ENCODE measurements at regions not wholly inside any gene's neighbourhood (a gene's known extent, or its start where the extent isn't known, plus 50 kb on each side); places are given as distances from the start of the nearest gene placed in this dataset.
A peak's percentile ranks its signal among the peaks of the same experiment; 100 is the strongest.
"Not testable (repeated sequence)": the region's sequence is repeated elsewhere in the genome, so short reads cannot be mapped to it uniquely, and the experiment has no call there.

DNA sequence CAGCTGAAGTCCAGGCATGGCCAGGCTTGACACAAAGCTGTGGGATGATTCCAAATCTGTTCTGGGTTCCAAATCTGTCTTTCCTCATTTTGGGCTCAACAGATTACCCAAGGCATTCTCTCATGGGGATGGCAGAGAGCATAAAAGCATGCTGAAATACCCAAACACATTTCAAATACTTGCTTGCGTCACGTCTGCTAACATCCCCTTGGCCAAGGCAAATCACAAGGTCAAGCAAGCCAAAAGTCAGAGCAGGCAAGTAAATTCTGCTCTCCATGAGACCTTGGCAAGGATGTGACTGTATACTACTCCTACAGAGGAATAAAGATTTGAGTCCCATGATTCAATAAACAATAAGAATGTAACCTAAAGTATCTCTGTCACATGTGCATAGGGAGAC is 306.7 kb downstream of the EPB41L4A start:
- DNase-seq, result no peak

DNA sequence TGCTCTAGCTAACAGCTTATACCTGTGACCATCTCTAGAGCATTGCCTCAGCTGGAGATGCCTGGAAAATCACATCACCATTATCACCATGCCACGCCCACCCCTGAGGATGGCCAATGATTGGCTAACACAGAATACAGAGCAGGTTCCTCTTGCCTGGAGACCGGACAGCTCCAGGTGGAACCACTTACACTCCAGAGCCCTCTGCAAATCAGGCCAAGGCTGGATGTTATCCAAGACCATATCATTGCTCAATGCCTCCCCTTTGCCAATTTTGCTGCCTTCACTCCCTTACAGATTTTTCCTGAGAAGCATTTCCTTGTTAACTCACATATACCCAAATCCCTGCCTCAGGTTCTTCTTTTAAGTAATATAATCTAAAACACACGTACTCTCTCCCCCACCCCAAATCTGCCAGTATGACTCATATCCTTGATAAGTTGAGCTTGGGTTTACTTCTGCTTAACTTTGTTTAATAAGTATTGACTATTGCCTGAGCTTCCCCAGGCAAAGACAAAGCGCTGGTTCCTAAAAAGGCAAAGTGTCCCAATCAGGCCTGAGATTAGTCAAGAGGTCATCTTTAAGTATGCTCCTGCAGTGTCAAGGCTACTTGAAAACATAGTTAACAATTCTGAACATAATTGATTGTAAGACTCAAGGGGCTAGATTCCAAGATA is 309.6 kb downstream of the EPB41L4A start:
- DNase-seq, result no peak

DNA sequence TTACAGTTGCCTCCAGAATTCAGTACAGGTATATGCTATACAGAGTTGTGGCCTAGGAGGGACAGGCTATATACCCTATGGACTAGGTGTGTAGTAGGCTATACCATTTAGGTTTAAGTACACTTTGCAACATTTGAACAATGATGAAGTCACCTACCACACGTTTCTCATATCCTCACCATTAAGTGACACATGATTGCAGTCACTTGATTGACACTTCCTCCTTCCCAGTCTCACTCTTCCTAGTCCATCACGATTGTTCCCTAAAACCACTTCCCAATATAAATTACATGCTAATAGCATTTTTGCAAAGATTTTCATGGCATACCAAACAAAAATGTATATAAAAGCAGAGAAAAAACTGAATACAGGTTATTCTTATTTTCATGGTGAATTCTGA is 312.2 kb downstream of the EPB41L4A start:
- no peak for DNase-seq

DNA sequence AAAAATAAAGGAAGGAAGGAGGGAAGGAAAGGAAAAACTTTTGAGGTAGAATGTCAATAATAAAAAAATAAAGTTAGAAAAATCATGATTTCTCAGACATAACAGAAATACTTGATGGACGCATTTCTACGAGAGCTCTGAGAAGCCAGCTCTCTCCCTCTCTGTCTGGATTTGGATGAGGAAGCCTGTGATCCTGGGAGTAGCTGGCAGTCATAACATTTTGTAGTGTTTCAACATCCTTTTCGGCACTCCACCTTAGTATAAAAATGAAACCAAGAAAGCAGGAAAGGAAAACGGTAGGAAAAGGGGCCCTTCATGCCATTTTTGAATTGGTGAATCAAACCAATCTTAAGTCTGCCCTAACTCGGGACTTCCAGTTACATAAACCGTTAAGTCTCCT is 321.3 kb downstream of the EPB41L4A start:
- DNase-seq, result no peak

DNA sequence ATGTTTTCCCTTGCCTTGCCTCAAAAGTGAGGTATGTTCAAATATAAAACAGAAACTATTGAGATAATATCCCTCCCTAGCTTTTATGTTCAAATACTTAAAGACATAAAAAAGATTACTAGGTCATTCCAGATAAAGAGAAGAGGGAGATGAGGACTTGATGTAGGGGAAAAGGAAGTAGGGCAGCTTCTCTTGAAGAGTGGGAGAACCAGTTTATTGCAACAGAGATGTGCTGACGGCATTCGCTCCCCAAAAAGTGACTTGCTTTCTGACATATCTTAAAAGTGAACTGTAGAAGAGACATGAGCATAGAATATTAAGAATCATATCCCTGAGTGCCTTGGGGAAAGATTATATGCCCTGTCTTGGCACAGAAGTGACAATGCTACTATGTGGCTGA is 330.2 kb upstream of the NREP start:
- DNase-seq, result no peak

DNA sequence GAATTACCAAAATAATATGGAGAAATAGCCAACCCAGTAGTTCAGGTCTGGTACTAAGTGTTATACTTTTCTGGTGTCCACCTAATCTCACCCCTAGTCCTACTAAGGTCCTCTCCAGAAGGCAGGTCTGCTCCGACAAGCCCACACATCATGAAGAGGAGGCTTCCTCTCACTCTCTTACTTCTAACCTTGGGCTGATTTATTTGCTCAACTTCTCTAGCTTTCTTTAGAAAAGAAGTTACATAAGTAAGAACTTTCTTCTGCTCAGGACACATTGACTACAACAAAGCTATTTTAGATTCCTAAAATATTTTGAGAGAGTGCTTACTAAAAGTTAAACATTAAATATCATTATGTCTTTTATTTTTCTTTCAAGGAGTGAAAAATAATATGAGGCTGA is 329.7 kb upstream of the NREP start:
- DNase-seq, result no peak

DNA sequence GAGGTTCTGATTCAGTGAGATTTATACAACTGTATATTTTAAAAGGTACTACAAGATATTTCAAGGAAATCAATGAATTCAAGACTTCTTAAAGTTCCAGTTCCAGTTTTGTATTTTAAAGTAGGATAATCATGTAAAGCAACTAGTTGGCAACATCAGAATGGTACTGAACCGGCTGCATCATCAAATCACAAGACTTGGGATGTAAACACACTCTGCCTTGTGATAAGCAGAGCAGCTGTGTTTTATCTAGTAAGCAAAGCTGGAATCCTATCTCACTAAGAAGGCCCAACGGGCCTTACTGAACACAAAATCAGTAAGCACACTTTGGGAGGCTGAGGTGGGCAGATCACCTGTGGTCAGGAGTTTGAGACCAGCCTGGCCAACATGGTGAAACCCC is 327.2 kb upstream of the NREP start:
- peak; percentile 4 for DNase-seq

DNA sequence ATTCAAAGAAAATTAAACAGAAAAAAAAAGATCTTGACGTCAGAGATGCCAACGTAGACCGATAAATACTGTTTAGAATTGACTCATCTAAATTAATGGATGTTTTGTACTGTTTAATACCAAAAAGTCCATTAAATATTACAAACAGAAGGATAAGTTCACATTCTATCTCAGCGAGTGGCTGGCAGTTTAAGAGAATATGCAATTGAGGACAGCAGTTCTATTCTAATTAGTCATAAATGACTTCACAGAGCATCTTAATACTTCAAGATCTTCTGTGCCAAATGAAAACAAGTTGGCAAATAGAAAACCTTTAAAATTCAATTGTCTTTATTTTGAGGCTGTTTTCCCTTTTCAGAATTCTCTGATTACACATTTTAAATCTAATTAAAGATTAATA is 326.6 kb upstream of the NREP start:
- DNase-seq, result no peak

DNA sequence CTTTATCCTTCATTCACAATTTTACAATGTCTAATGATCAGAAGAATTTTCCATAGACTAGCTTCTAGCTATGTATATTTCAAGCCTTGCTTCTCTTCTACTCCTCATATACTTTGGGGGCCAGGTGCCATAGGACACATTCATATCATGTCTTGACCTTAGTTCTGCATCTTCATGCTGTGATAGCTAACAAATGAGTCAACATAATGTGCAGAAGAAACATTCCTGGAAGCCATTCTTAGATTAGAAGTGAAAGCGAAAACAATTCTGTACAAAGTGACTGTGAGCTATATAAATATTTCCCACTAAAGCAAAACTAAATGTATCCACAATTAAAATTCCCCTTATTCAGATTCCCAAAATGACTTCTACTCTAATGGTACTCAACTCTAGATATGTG is 320.2 kb upstream of the NREP start:
- no peak for DNase-seq

DNA sequence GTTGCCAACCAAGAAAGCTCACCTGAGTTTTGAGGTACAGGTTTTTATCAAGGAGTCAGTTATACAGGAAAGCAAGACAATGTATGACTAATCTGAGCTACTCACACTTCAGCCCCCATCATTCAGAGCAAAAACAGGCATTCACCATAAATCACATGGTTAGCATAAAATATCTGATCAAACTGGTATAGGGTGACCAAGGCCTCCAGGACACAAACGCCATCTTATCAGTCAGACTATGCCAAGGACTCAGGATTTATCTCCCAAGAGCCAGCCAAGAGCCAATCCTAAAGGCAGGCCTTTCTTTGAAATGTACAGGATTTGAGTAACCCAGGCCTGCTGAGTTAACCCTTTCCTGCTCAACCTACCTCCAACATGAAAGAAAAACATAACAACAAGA is 313.0 kb upstream of the NREP start:
- DNase-seq, result no peak

DNA sequence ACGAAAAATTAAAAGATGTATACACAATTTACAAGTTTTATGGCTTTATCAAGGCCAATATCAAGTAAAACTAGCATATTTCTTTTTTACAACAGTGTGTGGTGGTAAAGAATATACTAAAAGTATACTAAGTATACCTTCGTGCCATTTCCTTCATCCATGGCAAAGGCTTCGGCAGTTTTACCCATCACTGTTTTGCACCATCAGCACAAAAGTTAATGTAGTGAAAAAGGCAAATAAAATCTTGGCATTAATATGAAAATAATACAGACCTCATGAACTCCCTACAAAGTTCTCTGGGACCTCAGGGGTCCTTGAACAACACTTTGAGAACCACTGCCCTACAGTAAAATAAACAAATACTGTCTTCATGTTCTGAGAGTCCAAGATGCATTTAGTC is 312.3 kb upstream of the NREP start:
- DNase-seq, result no peak

DNA sequence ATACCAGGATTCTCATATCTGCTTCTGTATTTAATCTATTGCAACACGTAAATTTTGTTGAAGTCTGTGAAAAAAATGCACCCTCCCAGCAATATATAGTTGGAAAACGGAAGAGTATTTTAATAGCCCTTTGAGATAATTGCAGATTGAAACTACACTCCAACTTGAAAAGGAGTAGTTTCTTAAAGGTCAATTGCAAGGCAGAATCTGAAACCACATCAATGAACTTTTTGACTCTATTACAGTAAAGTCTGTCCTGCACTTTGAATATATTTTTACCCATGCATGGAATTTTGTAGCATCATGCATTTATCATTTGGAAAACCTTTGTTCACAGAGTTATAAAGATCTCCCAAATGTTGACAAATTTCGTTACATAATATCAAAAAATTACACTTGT is 311.6 kb upstream of the NREP start:
- no peak for DNase-seq

DNA sequence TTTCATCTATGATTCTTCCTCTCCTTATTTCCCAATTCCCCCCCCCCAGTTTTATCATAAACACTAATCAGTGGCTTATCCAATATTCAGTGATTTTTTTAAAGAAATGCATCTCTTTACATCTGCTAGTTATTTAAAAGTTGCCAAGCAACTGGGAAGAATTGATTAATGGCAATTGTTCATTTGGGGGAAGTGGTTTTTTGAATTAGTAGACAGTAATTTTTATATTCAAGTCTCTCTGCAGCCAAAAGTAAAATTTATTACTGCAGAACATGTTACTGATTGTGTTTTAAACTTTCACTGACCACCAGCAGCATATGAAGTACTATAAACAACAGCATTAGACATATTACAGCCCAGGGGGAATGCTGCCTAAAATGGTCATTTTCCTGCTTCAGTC is 308.8 kb upstream of the NREP start:
- no peak for DNase-seq

DNA sequence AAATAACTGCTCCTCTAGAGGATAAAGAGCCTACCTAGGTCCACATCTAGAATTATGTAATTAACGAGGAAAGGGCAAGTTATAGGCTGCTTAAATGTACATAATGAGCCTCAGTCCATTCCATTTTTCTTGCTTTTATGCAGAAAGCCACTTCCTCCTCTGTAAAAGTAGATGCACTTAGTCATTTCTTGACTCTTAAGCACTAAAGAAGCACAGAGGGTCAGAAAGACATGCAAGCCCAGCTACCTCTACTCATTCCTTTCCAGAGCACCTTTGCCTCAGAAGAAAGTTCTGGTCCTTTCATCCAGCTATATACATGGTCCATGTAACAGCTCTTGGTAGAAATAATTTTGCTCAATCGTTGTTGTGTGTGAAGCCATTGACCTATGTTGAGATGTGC is 308.0 kb upstream of the NREP start:
- no peak for DNase-seq

DNA sequence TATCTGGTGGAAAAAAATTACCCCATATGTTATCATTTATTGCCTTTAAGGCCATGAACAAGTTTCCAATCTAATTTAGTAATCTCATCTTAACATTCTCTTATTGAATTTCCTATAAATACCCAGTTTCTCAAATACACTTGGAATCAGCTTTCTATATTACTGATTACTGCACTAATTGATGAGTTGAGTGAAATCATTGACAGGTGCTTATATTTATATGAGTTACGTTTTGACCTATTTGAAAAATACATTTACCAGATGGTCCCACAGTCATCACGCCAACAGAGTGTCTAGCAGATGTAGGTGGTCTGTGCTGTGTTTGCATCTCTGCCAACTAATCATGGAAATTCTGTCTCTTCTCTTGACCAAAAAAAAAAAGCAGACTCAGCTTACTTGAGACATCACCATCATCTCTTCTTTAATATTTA is 307.3 kb upstream of the NREP start:
- DNase-seq, result peak; percentile 10

DNA sequence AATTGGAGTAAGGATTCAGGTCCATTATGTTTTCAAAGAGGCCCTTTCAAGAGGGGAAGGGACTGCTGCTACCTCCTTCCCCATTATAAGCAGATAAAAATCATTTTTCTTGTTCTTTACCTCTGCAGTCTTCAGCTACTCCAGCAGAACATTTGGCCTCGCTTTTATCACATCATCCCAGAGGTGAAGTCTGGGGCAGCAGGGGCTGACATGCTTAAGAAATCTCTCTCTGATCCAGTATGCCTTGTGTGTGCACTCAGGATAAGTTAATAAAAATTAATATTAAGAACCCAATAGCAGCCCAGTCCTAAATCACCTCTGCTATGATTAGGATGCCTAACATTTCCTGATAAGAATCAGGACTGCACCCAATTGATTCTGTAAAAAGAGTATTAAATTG is 306.9 kb upstream of the NREP start:
- DNase-seq, result no peak

DNA sequence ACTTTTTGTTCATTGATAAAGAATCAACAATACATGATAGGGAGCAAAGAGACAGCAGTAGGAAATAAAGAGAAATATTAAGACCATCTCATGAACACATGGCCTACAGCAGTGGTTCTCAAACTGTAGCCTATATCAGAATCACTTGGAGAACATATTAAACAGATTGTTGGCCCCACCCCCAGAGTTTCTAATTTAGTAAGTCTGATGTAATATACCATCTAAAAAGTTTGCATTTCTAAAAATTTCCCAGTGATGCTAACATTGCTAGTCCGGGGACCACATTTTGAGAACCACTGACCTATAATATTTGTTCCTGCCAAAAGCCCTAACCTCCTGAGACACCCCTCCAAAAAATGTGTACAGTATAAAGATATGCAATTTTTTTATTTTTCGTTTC is 306.2 kb upstream of the NREP start:
- no peak for DNase-seq

DNA sequence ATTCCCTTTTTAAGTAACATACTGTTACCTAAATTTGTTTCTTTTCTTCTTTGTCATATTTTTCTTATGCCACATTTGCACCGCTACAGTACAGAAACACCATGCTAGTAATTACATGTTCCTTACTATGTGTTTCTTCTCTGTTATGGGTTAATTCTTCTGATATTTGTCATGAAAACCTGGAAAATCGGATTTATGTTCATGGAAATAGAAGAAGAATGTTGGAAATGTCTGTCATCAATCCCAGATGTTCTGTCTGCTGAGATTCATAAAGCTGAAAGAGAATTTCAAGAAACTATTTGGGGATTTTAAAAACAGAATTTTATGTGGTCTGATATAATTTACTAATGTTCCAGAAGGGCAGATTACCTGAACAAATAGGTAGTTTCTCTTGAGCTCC is 305.2 kb upstream of the NREP start:
- no peak for DNase-seq

DNA sequence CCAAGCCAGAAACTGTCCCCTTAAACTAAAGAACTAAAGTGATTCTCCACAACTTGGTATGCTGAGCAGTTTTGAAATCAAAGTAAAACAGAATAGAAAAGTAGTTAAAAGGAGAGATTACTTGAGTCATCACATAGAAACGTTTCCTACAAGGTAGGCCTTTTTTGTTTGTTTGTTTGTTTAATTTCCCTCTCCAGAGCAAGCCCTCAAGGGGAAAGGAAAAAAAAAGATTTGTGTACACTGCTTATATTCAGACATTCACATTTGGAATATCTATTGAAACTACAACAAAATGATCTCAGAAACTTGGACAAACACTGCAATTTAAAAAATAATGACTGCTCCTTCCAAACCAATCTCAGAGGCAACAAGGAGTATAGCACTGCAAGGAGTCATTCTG is 304.7 kb upstream of the NREP start:
- DNase-seq, result no peak

DNA sequence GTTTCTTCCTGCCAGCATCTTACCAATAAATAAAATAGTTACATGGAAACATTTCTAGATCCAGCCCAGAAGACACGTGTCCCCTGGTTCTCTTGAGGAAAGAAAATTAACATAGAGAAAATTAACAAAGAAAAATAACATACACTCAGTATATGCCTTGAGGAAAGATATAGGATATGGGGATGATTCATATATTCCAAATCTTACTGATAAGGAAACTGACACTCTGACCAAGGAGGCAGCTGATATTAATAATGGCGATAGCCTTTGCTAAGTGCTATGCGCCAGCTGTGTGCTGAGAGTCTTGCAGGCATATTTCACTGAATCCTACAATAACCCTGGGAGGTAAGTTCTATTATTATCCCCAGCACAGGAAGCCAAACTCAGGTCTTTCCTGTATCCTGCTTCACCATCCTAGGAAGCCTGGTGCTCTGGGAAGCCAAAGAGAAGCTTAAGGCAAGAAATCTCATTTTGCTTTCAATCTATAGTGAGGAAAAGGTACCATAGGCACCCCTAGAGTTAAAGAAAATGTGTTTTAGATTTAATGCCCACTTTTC is 302.7 kb upstream of the NREP start:
- DNase-seq, result no peak

DNA sequence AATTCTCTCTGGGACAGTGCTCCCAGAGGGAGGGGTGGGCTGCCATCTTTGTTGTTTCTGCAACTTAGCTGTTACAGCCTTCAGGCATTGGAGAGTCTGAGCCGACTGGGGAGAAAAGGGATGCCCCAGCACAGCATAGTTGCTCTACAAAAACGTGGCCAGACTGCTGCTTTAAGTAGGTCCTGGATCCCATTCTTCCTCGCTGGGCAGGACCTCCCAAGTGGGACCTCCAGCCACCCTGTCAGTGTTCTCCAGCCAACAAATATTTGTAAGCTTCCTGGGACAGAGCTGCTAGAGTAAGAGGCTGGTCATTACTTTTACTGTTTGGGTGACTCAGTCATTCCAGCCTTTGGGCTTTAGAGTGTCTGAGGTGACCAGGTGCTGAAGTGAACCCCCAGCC is 292.7 kb upstream of the NREP start:
- no peak for DNase-seq

DNA sequence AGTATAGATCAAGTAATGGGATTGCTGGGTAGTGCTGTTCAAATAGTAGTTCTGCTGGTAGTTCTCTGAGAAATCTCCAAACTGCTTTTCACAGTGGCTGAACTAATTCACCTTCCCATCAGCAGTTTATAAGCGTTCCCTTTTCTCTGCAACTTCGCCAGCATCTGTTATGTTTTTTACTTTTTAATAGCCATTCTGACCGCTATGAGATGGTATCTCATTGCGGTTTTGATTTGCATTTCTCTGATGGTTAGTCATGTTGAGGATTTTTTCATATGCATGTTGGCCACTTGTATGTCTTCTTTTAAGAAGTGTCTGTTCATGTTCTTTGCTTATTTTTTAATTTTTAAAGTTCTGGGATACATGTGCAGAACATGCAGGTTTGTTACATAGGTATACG is 279.2 kb upstream of the NREP start:
- no peak for DNase-seq

DNA sequence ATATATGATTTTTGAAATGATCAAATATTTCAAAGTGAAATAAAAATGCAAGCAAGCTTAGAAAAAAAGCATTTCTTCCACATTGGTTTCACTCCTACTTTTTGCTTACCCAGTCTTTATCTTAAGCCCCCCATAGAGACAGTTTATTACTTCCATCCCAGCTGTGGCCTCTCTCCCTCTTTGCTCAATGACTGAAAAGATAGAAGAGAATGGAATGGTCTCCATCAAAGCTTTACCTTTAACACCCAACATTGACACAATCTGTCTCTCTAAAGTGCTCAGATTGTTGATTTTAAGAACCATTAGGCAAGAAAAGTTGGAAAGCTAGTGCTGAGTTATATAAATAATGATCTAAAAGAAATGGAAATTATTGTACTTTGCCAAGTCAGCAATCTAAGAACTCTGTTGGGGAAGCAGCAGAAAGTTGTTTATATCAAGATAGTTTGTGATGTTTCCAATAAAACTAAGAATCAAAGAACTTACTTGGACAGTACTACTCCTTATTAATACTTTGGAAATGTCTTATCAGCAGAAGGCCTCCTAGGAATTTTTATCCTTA is 277.5 kb upstream of the NREP start:
- no peak for DNase-seq

DNA sequence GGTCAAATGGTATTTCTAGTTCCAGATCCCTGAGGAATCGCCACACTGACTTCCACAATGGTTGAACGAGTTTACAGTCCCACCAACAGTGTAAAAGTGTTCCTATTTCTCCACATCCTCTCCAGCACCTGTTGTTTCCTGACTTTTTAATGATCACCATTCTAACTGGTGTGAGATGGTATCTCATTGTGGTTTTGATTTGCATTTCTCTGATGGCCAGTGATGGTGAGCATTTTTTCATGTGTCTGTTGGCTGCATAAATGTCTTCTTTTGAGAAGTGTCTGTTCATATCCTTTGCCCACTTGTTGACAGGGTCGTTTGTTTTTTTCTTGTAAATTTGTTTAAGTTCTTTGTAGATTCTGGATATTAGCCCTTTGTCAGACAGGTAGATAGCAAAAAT is 269.9 kb upstream of the NREP start:
- DNase-seq, result not testable (repeated sequence)

DNA sequence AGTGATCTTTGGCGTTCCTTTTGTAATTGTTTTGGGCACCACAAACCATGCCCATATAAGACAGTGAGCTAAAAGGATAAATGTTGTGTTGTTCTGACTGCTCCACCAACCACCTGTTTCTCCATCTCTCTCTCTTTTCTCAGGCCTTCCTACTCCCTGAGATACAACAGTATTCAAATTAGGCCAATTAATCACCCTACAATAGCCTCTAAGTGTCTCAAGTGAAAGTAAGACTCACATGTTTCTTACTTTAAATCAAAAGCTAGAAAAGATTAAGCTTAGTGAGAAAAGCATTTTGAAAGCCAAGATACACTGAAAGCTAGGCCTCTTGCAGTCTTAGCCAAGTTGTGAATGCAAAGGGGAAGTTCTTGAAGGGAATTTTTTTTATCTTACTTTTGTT is 268.8 kb upstream of the NREP start:
- DNase-seq, result no peak
